ENCODE measurements at regions not wholly inside any gene's neighbourhood (a gene's known extent, or its start where the extent isn't known, plus 50 kb on each side); places are given as distances from the start of the nearest gene placed in this dataset.
"Not testable (repeated sequence)": the region's sequence is repeated elsewhere in the genome, so short reads cannot be mapped to it uniquely, and the experiment has no call there.

GRCh38 chr9:25808554-25808953, 130.3 kb upstream of the TUSC1 start:
- Histone ChIP-seq H4K20me1 (ENCODE audit: insufficient read depth, low read length, poor library complexity, severe bottlenecking) (no peaks in the 10 kb centered on the region), H3K4me2 (ENCODE audit: low read depth, low read length, poor library complexity, severe bottlenecking) (no peak overlapping the region), H3K9me2 (replicated peaks; ENCODE audit: low read depth, low read length) (no peaks in the 10 kb centered on the region), H2AFZ (ENCODE audit: low read length) (no peak overlapping the region), H3K4me3 (ENCODE audit: low read length, poor library complexity, severe bottlenecking) (no peak overlapping the region), H3K9ac (ENCODE audit: low read depth, low read length, poor library complexity, severe bottlenecking) (no peak overlapping the region), H3K9me3 (ENCODE audit: insufficient read depth, low read depth, low read length) (no peaks in the 10 kb centered on the region), H3K79me2 (ENCODE audit: insufficient read depth, low read length) (no peaks in the 10 kb centered on the region), H3F3A (ENCODE audit: low read depth) (no peaks in the 10 kb centered on the region), H3K4me1 (ENCODE audit: insufficient read depth, low read length, poor library complexity, severe bottlenecking) (no peaks in the 10 kb centered on the region), H3K36me3 (ENCODE audit: insufficient read depth, low read length) (no peaks in the 10 kb centered on the region), H3K27me3 (ENCODE audit: insufficient read depth, low read length, poor library complexity, severe bottlenecking) (no peaks in the 10 kb centered on the region)
- TF ChIP-seq CTCF (conservative IDR thresholded peaks at IDR 0.05; ENCODE audit: low read length) (no peak), EZH2phosphoT487 (IDR thresholded peaks at IDR 0.05; ENCODE audit: borderline replicate concordance) (no peak)

- H2AFZ ChIP-seq (ENCODE audit: low read length), result no peak overlapping the region
- no peaks in the 10 kb centered on the region for H3K4me1 ChIP-seq (ENCODE audit: insufficient read depth, low read length, poor library complexity, severe bottlenecking)
- H3K27me3 ChIP-seq (ENCODE audit: insufficient read depth, low read length, poor library complexity, severe bottlenecking), result no peaks in the 10 kb centered on the region
- H3K79me2 ChIP-seq (ENCODE audit: insufficient read depth, low read length), result no peaks in the 10 kb centered on the region
- no peaks in the 10 kb centered on the region for H3K9me2 ChIP-seq (replicated peaks; ENCODE audit: low read depth, low read length)
- no peak for TF ChIP-seq EZH2phosphoT487 (IDR thresholded peaks at IDR 0.05; ENCODE audit: borderline replicate concordance)
- TF ChIP-seq CTCF (conservative IDR thresholded peaks at IDR 0.05; ENCODE audit: low read length), result no peak
- no peaks in the 10 kb centered on the region for H3F3A ChIP-seq (ENCODE audit: low read depth)
- no peaks in the 10 kb centered on the region for H3K9me3 ChIP-seq (ENCODE audit: insufficient read depth, low read depth, low read length)
- no peaks in the 10 kb centered on the region for H4K20me1 ChIP-seq (ENCODE audit: insufficient read depth, low read length, poor library complexity, severe bottlenecking)
- no peak overlapping the region for H3K4me3 ChIP-seq (ENCODE audit: low read length, poor library complexity, severe bottlenecking)
- no peaks in the 10 kb centered on the region for H3K36me3 ChIP-seq (ENCODE audit: insufficient read depth, low read length)
- no peak overlapping the region for H3K9ac ChIP-seq (ENCODE audit: low read depth, low read length, poor library complexity, severe bottlenecking)
- no peak overlapping the region for H3K4me2 ChIP-seq (ENCODE audit: low read depth, low read length, poor library complexity, severe bottlenecking)
Observed at GRCh38 chr9:25804856-25805255, 126.6 kb upstream of the TUSC1 start.

- not testable (repeated sequence) for H2AFZ ChIP-seq (ENCODE audit: low read length); H3K9me2 ChIP-seq (replicated peaks; ENCODE audit: low read depth, low read length); H3K79me2 ChIP-seq (ENCODE audit: insufficient read depth, low read length); H3K4me2 ChIP-seq (ENCODE audit: low read depth, low read length, poor library complexity, severe bottlenecking); H3K9ac ChIP-seq (ENCODE audit: low read depth, low read length, poor library complexity, severe bottlenecking); H3F3A ChIP-seq (ENCODE audit: low read depth); H3K4me3 ChIP-seq (ENCODE audit: low read length, poor library complexity, severe bottlenecking); H4K20me1 ChIP-seq (ENCODE audit: insufficient read depth, low read length, poor library complexity, severe bottlenecking); H3K9me3 ChIP-seq (ENCODE audit: insufficient read depth, low read depth, low read length); H3K4me1 ChIP-seq (ENCODE audit: insufficient read depth, low read length, poor library complexity, severe bottlenecking); H3K36me3 ChIP-seq (ENCODE audit: insufficient read depth, low read length); H3K27me3 ChIP-seq (ENCODE audit: insufficient read depth, low read length, poor library complexity, severe bottlenecking)
Observed at GRCh38 chr9:25801989-25802388, 123.7 kb upstream of the TUSC1 start.

GRCh38 chr9:25773805-25774204, 95.6 kb upstream of the TUSC1 start:
- H3K9me2 ChIP-seq (replicated peaks; ENCODE audit: low read depth, low read length), result no peaks in the 10 kb centered on the region
- no peaks in the 10 kb centered on the region for H3K9me3 ChIP-seq (ENCODE audit: insufficient read depth, low read depth, low read length)
- H3K4me2 ChIP-seq (ENCODE audit: low read depth, low read length, poor library complexity, severe bottlenecking), result no peak overlapping the region
- no peak overlapping the region for H3K9ac ChIP-seq (ENCODE audit: low read depth, low read length, poor library complexity, severe bottlenecking)
- no peaks in the 10 kb centered on the region for H3K4me1 ChIP-seq (ENCODE audit: insufficient read depth, low read length, poor library complexity, severe bottlenecking)
- H3K27me3 ChIP-seq (ENCODE audit: insufficient read depth, low read length, poor library complexity, severe bottlenecking), result no peaks in the 10 kb centered on the region
- no peak for TF ChIP-seq EZH2phosphoT487 (IDR thresholded peaks at IDR 0.05; ENCODE audit: borderline replicate concordance)
- TF ChIP-seq CTCF (conservative IDR thresholded peaks at IDR 0.05; ENCODE audit: low read length), result no peak
- no peaks in the 10 kb centered on the region for H3K79me2 ChIP-seq (ENCODE audit: insufficient read depth, low read length)
- H4K20me1 ChIP-seq (ENCODE audit: insufficient read depth, low read length, poor library complexity, severe bottlenecking), result no peaks in the 10 kb centered on the region
- H2AFZ ChIP-seq (ENCODE audit: low read length), result no peak overlapping the region
- no peaks in the 10 kb centered on the region for H3K36me3 ChIP-seq (ENCODE audit: insufficient read depth, low read length)
- H3F3A ChIP-seq (ENCODE audit: low read depth), result no peaks in the 10 kb centered on the region
- H3K4me3 ChIP-seq (ENCODE audit: low read length, poor library complexity, severe bottlenecking), result no peak overlapping the region
